IPS DF 6.9 (cell line): ENCODE measurements at regions not wholly inside any gene's neighbourhood (a gene's known extent, or its start where the extent isn't known, plus 50 kb on each side); places are given as distances from the start of the nearest gene placed in this dataset.

ENCODE experiments used
- DNase-seq: peaks from one replicate; pipeline ENCODE4 v3.0.0-alpha.2; 2013; ENCODE audit warnings: low read depth, low spot score
- H3K27ac ChIP-seq: one replicate; pipeline ENCODE4 v1.5.1; 2013; ENCODE audit warnings: low read length, control low read depth
- H3K27me3 ChIP-seq: 2 replicates; pipeline ENCODE4 v1.6.1; 2013; ENCODE audit warnings: mild to moderate bottlenecking, low read length; ENCODE audit not compliant: control insufficient read depth, insufficient read depth
- H3K36me3 ChIP-seq: 2 replicates; pipeline ENCODE4 v1.6.1; 2013; ENCODE audit warnings: low read length; ENCODE audit not compliant: control insufficient read depth, insufficient read depth
- H3K4me1 ChIP-seq: 2 replicates; pipeline ENCODE4 v1.6.1; 2013; ENCODE audit warnings: low read length; ENCODE audit not compliant: control insufficient read depth, insufficient read depth
- H3K4me3 ChIP-seq: 2 replicates; pipeline ENCODE4 v1.5.1; 2013; ENCODE audit warnings: mild to moderate bottlenecking, low read length
- H3K9me3 ChIP-seq: 2 replicates; pipeline ENCODE4 v1.6.1; 2013; ENCODE audit warnings: low read length, inconsistent platforms; ENCODE audit not compliant: control insufficient read depth, insufficient read depth
- WGBS: extraction: QIAGEN DNeasy Blood & Tissue Kit; methylation state at CpG from one replicate; pipeline ENCODE4 v1.1.7; 2013; ENCODE audit warnings: mixed read lengths, missing lambda C conversion rate; ENCODE audit not compliant: insufficient read length, insufficient coverage; 5-methylcytosine and 5-hydroxymethylcytosine counted together

- no CpG with 5 or more reads among the region's 11 CpGs for WGBS
- Histone ChIP-seq H3K36me3 (no peaks in the 10 kb centered on the region), H3K27ac (no peak overlapping the region), H3K4me1 (no peaks in the 10 kb centered on the region), H3K9me3 (no peaks in the 10 kb centered on the region), H3K4me3 (no peak overlapping the region), H3K27me3 (no peaks in the 10 kb centered on the region)
- DNase-seq = no peak
Measured at GRCh38 chr11:33559567-33559966, 141.1 kb downstream of the C11orf91 start.

GRCh38 chr11:33558097-33558496, 142.5 kb downstream of the C11orf91 start:
- no peaks in the 10 kb centered on the region for H3K9me3 ChIP-seq
- no peaks in the 10 kb centered on the region for H3K27me3 ChIP-seq
- no peaks in the 10 kb centered on the region for H3K4me1 ChIP-seq
- WGBS = no CpG with 5 or more reads among the region's 7 CpGs
- H3K27ac ChIP-seq = no peak overlapping the region
- H3K4me3 ChIP-seq = no peak overlapping the region
- DNase-seq = no peak
- no peaks in the 10 kb centered on the region for H3K36me3 ChIP-seq

- no peak overlapping the region for H3K27ac ChIP-seq
- no peaks in the 10 kb centered on the region for H3K36me3 ChIP-seq
- WGBS = 100% methylated on average over 1 of the region's 1 CpG
- no peaks in the 10 kb centered on the region for H3K9me3 ChIP-seq
- DNase-seq = no peak
- H3K27me3 ChIP-seq = no peaks in the 10 kb centered on the region
- H3K4me3 ChIP-seq = no peak overlapping the region
- H3K4me1 ChIP-seq = no peaks in the 10 kb centered on the region
Measured at GRCh38 chr11:33557201-33557600, 143.4 kb downstream of the C11orf91 start.

GRCh38 chr11:33554219-33554618, 146.4 kb downstream of the C11orf91 start:
- Histone ChIP-seq H3K27ac (no peak overlapping the region), H3K9me3 (no peaks in the 10 kb centered on the region), H3K27me3 (no peaks in the 10 kb centered on the region), H3K4me3 (no peak overlapping the region), H3K36me3 (no peaks in the 10 kb centered on the region), H3K4me1 (no peaks in the 10 kb centered on the region)
- no CpG with 5 or more reads among the region's 7 CpGs for WGBS
- no peak for DNase-seq

- H3K27me3 ChIP-seq = no peaks in the 10 kb centered on the region
- no peaks in the 10 kb centered on the region for H3K4me1 ChIP-seq
- WGBS = no CpG with 5 or more reads among the region's 1 CpG
- H3K9me3 ChIP-seq = no peaks in the 10 kb centered on the region
- no peak for DNase-seq
- H3K36me3 ChIP-seq = no peaks in the 10 kb centered on the region
- H3K27ac ChIP-seq = no peak overlapping the region
- H3K4me3 ChIP-seq = no peak overlapping the region
Measured at GRCh38 chr11:33553486-33553885, 147.1 kb downstream of the C11orf91 start.

GRCh38 chr11:33552756-33553155, 147.9 kb downstream of the C11orf91 start:
- Histone ChIP-seq H3K36me3 (no peaks in the 10 kb centered on the region), H3K27me3 (no peaks in the 10 kb centered on the region), H3K27ac (no peak overlapping the region), H3K4me1 (no peaks in the 10 kb centered on the region), H3K9me3 (no peaks in the 10 kb centered on the region), H3K4me3 (no peak overlapping the region)
- WGBS = no CpG with 5 or more reads among the region's 3 CpGs
- DNase-seq = no peak

- WGBS = no CpG with 5 or more reads among the region's 3 CpGs
- no peaks in the 10 kb centered on the region for H3K27me3 ChIP-seq
- no peaks in the 10 kb centered on the region for H3K9me3 ChIP-seq
Measured at GRCh38 chr11:33551051-33551450, 149.6 kb downstream of the C11orf91 start.

GRCh38 chr11:33549483-33549882, 151.1 kb downstream of the C11orf91 start:
- no CpG with 5 or more reads among the region's 6 CpGs for WGBS
- no peaks in the 10 kb centered on the region for H3K9me3 ChIP-seq
- H3K27ac ChIP-seq = no peak overlapping the region
- H3K36me3 ChIP-seq = no peaks in the 10 kb centered on the region
- H3K27me3 ChIP-seq = no peaks in the 10 kb centered on the region
- no peaks in the 10 kb centered on the region for H3K4me1 ChIP-seq
- DNase-seq = no peak
- H3K4me3 ChIP-seq = no peak overlapping the region

More at GRCh38 chr11:33551051-33551450, 149.6 kb downstream of the C11orf91 start:
- Histone ChIP-seq H3K4me1 (no peaks in the 10 kb centered on the region), H3K36me3 (no peaks in the 10 kb centered on the region), H3K4me3 (no peak overlapping the region), H3K27ac (no peak overlapping the region)
- DNase-seq = no peak

- no peaks in the 10 kb centered on the region for H3K4me1 ChIP-seq
- no peaks in the 10 kb centered on the region for H3K27me3 ChIP-seq
- no peaks in the 10 kb centered on the region for H3K9me3 ChIP-seq
- H3K27ac ChIP-seq = no peak overlapping the region
- no peaks in the 10 kb centered on the region for H3K36me3 ChIP-seq
- no peak for DNase-seq
- no peak overlapping the region for H3K4me3 ChIP-seq
Measured at GRCh38 chr11:33545931-33546330, 154.7 kb downstream of the C11orf91 start.

- H3K4me3 ChIP-seq = no peak overlapping the region
- DNase-seq = no peak
- no peak overlapping the region for H3K27ac ChIP-seq
- WGBS = no CpG with 5 or more reads among the region's 17 CpGs
- no peaks in the 10 kb centered on the region for H3K36me3 ChIP-seq
- no peaks in the 10 kb centered on the region for H3K9me3 ChIP-seq
- H3K4me1 ChIP-seq = no peaks in the 10 kb centered on the region
- H3K27me3 ChIP-seq = no peaks in the 10 kb centered on the region
Measured at GRCh38 chr11:33544593-33545373, 155.8 kb downstream of the C11orf91 start.

- Histone ChIP-seq H3K9me3 (no peaks in the 10 kb centered on the region), H3K4me1 (no peaks in the 10 kb centered on the region), H3K27me3 (no peaks in the 10 kb centered on the region), H3K36me3 (no peaks in the 10 kb centered on the region), H3K27ac (no peak overlapping the region), H3K4me3 (no peak overlapping the region)
- WGBS = no CpG with 5 or more reads among the region's 3 CpGs
- no peak for DNase-seq
Measured at GRCh38 chr11:33543823-33544222, 156.8 kb downstream of the C11orf91 start.
